ENCODE measurements at regions not wholly inside any gene's neighbourhood (a gene's known extent, or its start where the extent isn't known, plus 50 kb on each side); places are given as distances from the start of the nearest gene placed in this dataset.

DNA sequence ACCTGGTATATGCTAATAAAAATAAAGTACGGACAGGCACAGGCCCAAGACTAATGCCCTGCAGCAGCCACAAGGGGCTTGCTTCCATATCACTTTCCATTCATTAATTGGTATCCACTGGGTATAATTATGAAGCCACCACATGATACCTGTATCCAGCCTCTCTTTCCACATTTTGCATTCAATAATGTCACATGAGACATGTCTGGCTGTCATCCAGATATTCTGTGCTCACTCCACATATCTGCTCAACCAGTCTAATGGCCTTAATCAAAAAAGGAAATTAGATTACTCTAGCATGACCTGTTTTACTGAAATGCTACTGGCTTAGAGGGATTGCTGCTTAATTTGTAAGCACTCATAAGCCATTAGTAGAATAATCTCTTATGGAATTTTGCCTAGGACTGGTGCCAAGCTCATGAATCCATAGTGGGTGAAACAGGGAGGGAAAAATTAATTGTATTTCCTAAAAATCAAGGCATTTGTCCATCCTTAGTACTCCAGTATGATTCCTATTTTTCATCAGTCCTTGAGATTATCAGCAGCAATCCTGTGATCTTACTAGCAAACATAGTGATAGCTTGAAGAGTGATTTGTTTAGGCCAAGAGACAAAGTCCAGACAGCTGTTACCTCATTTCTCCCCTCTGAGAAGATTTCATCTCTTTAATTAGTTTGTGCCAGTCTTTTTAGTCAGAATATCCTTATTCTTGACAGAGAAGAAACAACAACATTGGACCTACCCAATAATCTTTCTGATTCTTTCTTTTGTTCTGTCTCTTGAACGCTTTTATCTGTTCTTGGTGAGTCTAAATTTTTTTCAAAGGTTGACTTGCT is 119.2 kb upstream of the ABCA1 start:
- no peaks in the 10 kb centered on the region for H3K4me1 ChIP-seq
- no peak overlapping the region for H2AFZ ChIP-seq
- H3K27me3 ChIP-seq (ENCODE audit: control insufficient read depth, insufficient read depth, low read length) = no peaks in the 10 kb centered on the region
- H3K79me2 ChIP-seq = no peaks in the 10 kb centered on the region
- TF ChIP-seq CTCF (IDR thresholded peaks at IDR 0.05) = no peak
- H3K4me3 ChIP-seq (ENCODE audit: low read depth, low read length) = no peak overlapping the region
- no peak overlapping the region for H3K27ac ChIP-seq
- no peaks in the 10 kb centered on the region for H3K9me3 ChIP-seq (ENCODE audit: control insufficient read depth, low read length)
- H3K4me2 ChIP-seq (ENCODE audit: low read length) = no peak overlapping the region
- H3K9ac ChIP-seq = no peak overlapping the region
- H3K36me3 ChIP-seq (ENCODE audit: control insufficient read depth, insufficient read depth, low read length) = no peaks in the 10 kb centered on the region

- TF ChIP-seq CTCF (IDR thresholded peaks at IDR 0.05) = no peak
- Histone ChIP-seq H3K79me2 (no peaks in the 10 kb centered on the region), H3K4me2 (ENCODE audit: low read length) (no peak overlapping the region), H3K9me3 (ENCODE audit: control insufficient read depth, low read length) (no peaks in the 10 kb centered on the region), H3K36me3 (ENCODE audit: control insufficient read depth, insufficient read depth, low read length) (no peaks in the 10 kb centered on the region), H3K4me3 (ENCODE audit: low read depth, low read length) (no peak overlapping the region), H3K4me1 (no peaks in the 10 kb centered on the region), H3K27me3 (ENCODE audit: control insufficient read depth, insufficient read depth, low read length) (no peaks in the 10 kb centered on the region), H3K27ac (no peak overlapping the region), H3K9ac (no peak overlapping the region), H2AFZ (no peak overlapping the region)
Measured at GRCh38 chr9:105047742-105048041, 119.7 kb upstream of the ABCA1 start.

GRCh38 chr9:105048331-105048730 is 120.4 kb upstream of the ABCA1 start:
- TF ChIP-seq CTCF (IDR thresholded peaks at IDR 0.05) = no peak
- no peak overlapping the region for H3K9ac ChIP-seq

GRCh38 chr9:105050296-105050695 is 122.3 kb upstream of the ABCA1 start:
- Histone ChIP-seq H3K9ac (no peak overlapping the region), H3K4me1 (no peaks in the 10 kb centered on the region), H3K27me3 (ENCODE audit: control insufficient read depth, insufficient read depth, low read length) (no peaks in the 10 kb centered on the region), H3K9me3 (ENCODE audit: control insufficient read depth, low read length) (no peaks in the 10 kb centered on the region), H3K79me2 (no peaks in the 10 kb centered on the region), H2AFZ (no peak overlapping the region), H3K27ac (no peak overlapping the region), H3K4me3 (ENCODE audit: low read depth, low read length) (no peak overlapping the region), H3K36me3 (ENCODE audit: control insufficient read depth, insufficient read depth, low read length) (no peaks in the 10 kb centered on the region), H3K4me2 (ENCODE audit: low read length) (no peak overlapping the region)
- no peak for TF ChIP-seq CTCF (IDR thresholded peaks at IDR 0.05)

More at GRCh38 chr9:105048331-105048730, 120.4 kb upstream of the ABCA1 start:
- Histone ChIP-seq H2AFZ (no peak overlapping the region), H3K4me1 (no peaks in the 10 kb centered on the region), H3K4me3 (ENCODE audit: low read depth, low read length) (no peak overlapping the region), H3K27me3 (ENCODE audit: control insufficient read depth, insufficient read depth, low read length) (no peaks in the 10 kb centered on the region), H3K9me3 (ENCODE audit: control insufficient read depth, low read length) (no peaks in the 10 kb centered on the region), H3K79me2 (no peaks in the 10 kb centered on the region), H3K36me3 (ENCODE audit: control insufficient read depth, insufficient read depth, low read length) (no peaks in the 10 kb centered on the region), H3K27ac (no peak overlapping the region), H3K4me2 (ENCODE audit: low read length) (no peak overlapping the region)

DNA sequence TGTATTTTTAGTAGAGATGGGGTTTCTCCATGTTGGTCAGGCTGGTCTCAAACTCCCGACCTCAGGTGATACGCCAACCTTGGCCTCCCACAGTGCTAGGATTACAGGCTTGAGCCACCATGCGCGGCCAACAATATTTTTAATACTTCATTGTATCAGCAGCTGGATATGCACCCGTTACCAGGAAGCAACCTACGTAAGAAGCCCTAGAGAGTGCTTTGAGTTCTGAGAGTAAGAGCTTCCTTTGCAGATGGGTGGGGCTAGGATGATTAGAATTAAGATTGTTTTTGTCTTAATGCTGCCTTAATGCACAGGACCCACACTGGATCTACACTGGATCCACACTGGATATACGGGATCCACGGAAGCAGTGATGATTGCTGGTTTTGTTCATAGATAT is 123.9 kb upstream of the ABCA1 start:
- no peak overlapping the region for H3K27ac ChIP-seq
- H3K36me3 ChIP-seq (ENCODE audit: control insufficient read depth, insufficient read depth, low read length) = no peaks in the 10 kb centered on the region
- no peak overlapping the region for H3K9ac ChIP-seq
- no peaks in the 10 kb centered on the region for H3K9me3 ChIP-seq (ENCODE audit: control insufficient read depth, low read length)
- no peaks in the 10 kb centered on the region for H3K79me2 ChIP-seq
- no peak for TF ChIP-seq CTCF (IDR thresholded peaks at IDR 0.05)
- no peak overlapping the region for H2AFZ ChIP-seq
- no peaks in the 10 kb centered on the region for H3K27me3 ChIP-seq (ENCODE audit: control insufficient read depth, insufficient read depth, low read length)
- H3K4me2 ChIP-seq (ENCODE audit: low read length) = no peak overlapping the region
- no peak overlapping the region for H3K4me3 ChIP-seq (ENCODE audit: low read depth, low read length)
- H3K4me1 ChIP-seq = no peaks in the 10 kb centered on the region

Data from parathyroid adenoma (tissue), 2 donors.